K562 (cell line): ENCODE measurements at regions not wholly inside any gene's neighbourhood (a gene's known extent, or its start where the extent isn't known, plus 50 kb on each side); places are given as distances from the start of the nearest gene placed in this dataset.

Source experiments
- ATAC-seq: fragments of 200-7000 bp; cut with Tn5 transposase; 3 replicates; pipeline ENCODE4 v1.9.1; 2020; ENCODE audit warnings: moderate library complexity
- BruUV-seq: library from RNA; stranded (reverse); fragments of 400-500 nt; replicated peaks from 2 replicates; lab custom pipeline; 2021; lab: Mats Ljungman, UMichigan
- CTCF ChIA-PET: fragments of 300-600 bp; formaldehyde crosslinking; extraction: SDS; loops from one replicate; lab custom pipeline; 2021; ENCODE audit warnings: low intra/inter-chr PET ratio; lab: Yijun Ruan, JAX
- POLR2A ChIA-PET: fragments of 300-600, 350-650 bp; sonication (Branson Sonifier 250); formaldehyde crosslinking; extraction: SDS; loops from one replicate; lab custom pipeline; 2021; ENCODE audit warnings: antibody characterized with exemption, inconsistent platforms; lab: Yijun Ruan, JAX
- DNase-seq, 4 experiments: peaks; one replicate each; pipeline versions ENCODE4 v3.0.0 to v3.0.0-alpha.2; 2011 to 2018; ENCODE audit warnings: low spot score in 3 of 4, mixed read lengths in 3 of 4; ENCODE audit errors: extremely low read depth in 1 of 4
- FAIRE-seq: peaks from 2 replicates; lab custom pipeline; 2011; peaks lifted over from hg19 to GRCh38; lab: Jason Lieb, UNC
- H2AFZ ChIP-seq: 2 replicates; pipeline ENCODE4 v1.6.0; 2011; ENCODE audit warnings: low read depth, low read length, control low read depth, inconsistent platforms
- H3K27ac ChIP-seq: fragments of 200-600 bp; 3 replicates; pipeline ENCODE4 v1.8.0; 2011; ENCODE audit warnings: low read depth, mild to moderate bottlenecking, control low read depth, inconsistent platforms, low read length, moderate library complexity, mixed read lengths; ENCODE audit errors: extremely low read depth
- H3K27me3 ChIP-seq, 2 experiments: fragments of 300-600 bp in 1 of 2; 2 replicates in 1 of 2; 3 replicates in 1 of 2; pipeline versions ENCODE4 v1.6.0 to v1.8.0; 2011; ENCODE audit warnings: inconsistent platforms in 2 of 2, low read length in 2 of 2, mild to moderate bottlenecking in 1 of 2, mixed read lengths in 1 of 2, moderate library complexity in 1 of 2; ENCODE audit not compliant: control insufficient read depth in 2 of 2, insufficient read depth in 2 of 2
- H3K36me3 ChIP-seq: fragments of 300-600 bp; 3 replicates; pipeline ENCODE4 v1.8.0; 2011; ENCODE audit warnings: mild to moderate bottlenecking, low read length, inconsistent platforms; ENCODE audit not compliant: control insufficient read depth, insufficient read depth
- H3K4me1 ChIP-seq, 2 experiments: fragments of 200-600 bp in 1 of 2; replicated peaks in 1 of 2; 2 replicates in 1 of 2; 3 replicates in 1 of 2; pipeline versions ENCODE4 v1.5.1 to v1.8.0; 2011; ENCODE audit warnings: inconsistent platforms in 2 of 2, low read length in 2 of 2, mild to moderate bottlenecking in 1 of 2, mixed read lengths in 1 of 2, moderate library complexity in 1 of 2; ENCODE audit not compliant: control insufficient read depth in 2 of 2, insufficient read depth in 2 of 2
- H3K4me2 ChIP-seq: 2 replicates; pipeline ENCODE4 v1.6.1; 2011; ENCODE audit warnings: low read length, control low read depth, inconsistent platforms, mixed read lengths; ENCODE audit not compliant: insufficient read depth
- H3K4me3 ChIP-seq: fragments of 200-600 bp; sonication (generic), shearing (Covaris generic); 2 replicates; pipeline ENCODE4 v1.5.1; 2016; ENCODE audit warnings: control low read depth, inconsistent platforms
- H3K79me2 ChIP-seq: fragments of 200-600 bp; 3 replicates; pipeline ENCODE4 v1.8.0; 2011; ENCODE audit warnings: low read length, inconsistent platforms; ENCODE audit not compliant: control insufficient read depth, insufficient read depth
- H3K9ac ChIP-seq, 2 experiments: 2 replicates each; pipeline versions ENCODE4 v1.6.0 to v1.6.1; 2011; ENCODE audit warnings: low read depth in 2 of 2, low read length in 2 of 2, control low read depth in 1 of 2, inconsistent platforms in 1 of 2, mild to moderate bottlenecking in 1 of 2, mixed read lengths in 1 of 2; ENCODE audit not compliant: insufficient read depth in 1 of 2
- H3K9me1 ChIP-seq: one replicate; pipeline ENCODE4 v1.6.0; 2011; ENCODE audit warnings: inconsistent platforms, mild to moderate bottlenecking, low read length, moderate library complexity; ENCODE audit not compliant: control insufficient read depth, insufficient read depth
- H3K9me3 ChIP-seq: replicated peaks from 2 replicates; pipeline ENCODE4 v1.5.1; 2011; ENCODE audit warnings: low read depth, low read length, inconsistent platforms; ENCODE audit not compliant: control insufficient read depth, insufficient read depth
- H4K20me1 ChIP-seq: replicated peaks from 2 replicates; pipeline ENCODE4 v1.6.1; 2011; ENCODE audit warnings: low read length, inconsistent platforms, mixed read lengths; ENCODE audit not compliant: control insufficient read depth, insufficient read depth
- HMGXB4 ChIP-seq: sonication (generic); formaldehyde crosslinking; IDR thresholded peaks from 2 replicates; pipeline ENCODE4 v1.8.1; 2023; ENCODE audit warnings: mild to moderate bottlenecking, missing genetic modification reagents
- MCM3 ChIP-seq: fragments of 450-650 bp; IDR thresholded peaks from 2 replicates; pipeline ENCODE4 v1.6.1; 2016
- STAG1 ChIP-seq: sonication (generic); formaldehyde crosslinking; IDR thresholded peaks from 2 replicates; pipeline ENCODE4 v1.5.0; 2020; ENCODE audit warnings: missing genetic modification reagents, borderline replicate concordance
- U2AF2 ChIP-seq: fragments of 200-400 bp; formaldehyde crosslinking; optimal IDR thresholded peaks from 2 replicates; pipeline ENCODE3; 2017; ENCODE audit warnings: low read depth, mild to moderate bottlenecking, low read length
- ZKSCAN8 ChIP-seq: fragments of 200-800 bp; sonication (Bioruptor generic); IDR thresholded peaks from 2 replicates; pipeline ENCODE4 v1.6.1; 2016; ENCODE audit warnings: missing genetic modification characterization, missing compliant biosample characterization
- ZSCAN32 ChIP-seq: fragments of 450-650 bp; formaldehyde crosslinking; IDR thresholded peaks from 2 replicates; pipeline ENCODE4 v1.4.0; 2020; ENCODE audit warnings: mild to moderate bottlenecking, moderate library complexity
- WGBS: fragments of 100-300 bp; shearing (Covaris generic); methylation state at CpG from one replicate; pipeline ENCODE4 v1.1.6; 2016; ENCODE audit warnings: low coverage, mixed read lengths; ENCODE audit not compliant: insufficient coverage; ENCODE audit errors: missing lambda C conversion rate; 5-methylcytosine and 5-hydroxymethylcytosine counted together
- in situ Hi-C: fragments of 300-500 bp; cut with MboI; formaldehyde crosslinking; loops from 4 replicates; pipeline ENCODE4 v1.15.0; 2018; ENCODE audit warnings: inconsistent platforms, mixed read lengths
- intact Hi-C: fragments of 100-400 bp; cut with micrococcal nuclease; formaldehyde crosslinking; loops from 2 replicates; pipeline ENCODE4 v1.14.2; 2022

DNA sequence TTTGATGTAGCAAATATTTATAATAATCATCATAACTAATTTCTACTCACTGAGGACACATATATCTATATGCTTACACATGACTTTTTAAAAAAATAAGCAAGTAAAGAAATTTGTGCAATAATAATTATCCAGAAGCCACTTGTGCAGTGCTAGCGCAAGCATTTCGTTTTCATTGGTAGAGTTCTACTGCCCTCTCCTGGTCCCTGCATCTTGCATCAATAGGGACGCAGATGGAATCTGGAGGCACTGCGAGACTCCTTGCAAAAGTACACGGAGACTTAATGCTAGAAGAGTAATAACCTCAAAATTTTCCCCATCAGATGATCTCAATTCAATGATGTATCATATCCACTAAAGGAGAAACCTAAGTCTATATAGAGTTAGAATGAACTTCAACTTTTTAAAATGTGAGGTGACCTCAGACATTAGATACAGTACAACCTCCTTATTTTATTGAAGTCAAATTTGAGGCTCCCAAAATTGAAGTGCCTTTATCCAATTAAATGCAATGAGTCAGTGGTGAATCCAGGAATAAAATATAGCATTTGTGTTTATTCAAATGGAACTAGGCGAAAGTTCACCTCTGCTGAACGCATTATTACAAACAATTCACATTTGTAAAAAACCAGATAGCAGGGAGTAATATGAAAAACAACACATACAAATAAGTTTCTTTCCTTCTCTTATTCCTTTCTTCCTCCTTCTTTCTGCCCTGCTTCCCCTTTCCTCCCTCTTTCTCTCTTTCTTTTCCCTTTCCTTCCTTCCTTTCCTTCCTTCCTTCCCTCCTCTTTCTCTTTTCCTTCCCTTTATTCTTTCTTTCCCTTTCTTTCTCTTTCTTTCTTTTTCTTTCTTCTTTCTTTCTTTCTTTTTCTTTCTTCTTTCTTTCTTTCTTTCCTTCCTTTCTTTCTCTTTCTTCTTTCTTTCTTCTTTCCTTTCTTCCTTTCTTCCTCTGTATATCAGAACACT lies 450.0 kb downstream of the ANKRD50 start (continued):
- no peak for TF ChIP-seq HMGXB4 (CRISPR knock-in tag)
- peak; percentile 75; the same call in 1 of the 2 replicates for TF ChIP-seq STAG1 (CRISPR knock-in tag)

DNA sequence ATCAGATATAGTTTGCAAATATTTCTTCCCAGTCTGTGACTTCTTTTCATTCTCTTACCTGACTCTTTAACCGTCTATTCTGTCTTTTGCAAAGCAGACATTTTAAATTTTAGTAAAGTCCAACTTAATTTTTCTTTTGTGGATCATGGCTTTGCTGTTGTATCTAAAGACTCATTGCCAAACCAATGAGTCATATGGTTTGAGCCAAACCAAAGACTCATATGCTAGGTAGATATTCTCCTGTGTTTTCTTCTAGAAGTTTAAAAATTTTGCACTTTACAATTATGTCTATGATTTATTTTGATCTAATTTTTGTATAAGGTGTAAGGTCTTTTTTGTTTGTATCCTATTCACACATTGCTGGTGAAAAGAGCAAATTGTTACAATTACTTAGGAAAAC lies 446.8 kb downstream of the ANKRD50 start:
- intact Hi-C loops = loop anchor here (10.0 kb wide), 1 partner anchor 591 kb away; no protein-coding TSS in a partner anchor

More for the DNA sequence above, 446.8 kb downstream of the ANKRD50 start:
- ATAC-seq (no peak), DNase-seq (no peak), FAIRE-seq (no peak)
- no peaks in the 10 kb centered on the region for H3K79me2 ChIP-seq
- no peak overlapping the region for H2AFZ ChIP-seq
- H3K27ac ChIP-seq = no peak overlapping the region
- no TSS peak for BruUV-seq
- no peak for TF ChIP-seq MCM3
- no peak for TF ChIP-seq U2AF2
- TF ChIP-seq ZKSCAN8 = no peak
- no peak for TF ChIP-seq ZSCAN32
- no peaks in the 10 kb centered on the region for H3K9me3 ChIP-seq
- in situ Hi-C loops = loop anchor here (25.0 kb wide), 1 partner anchor 903 kb away; no protein-coding TSS in a partner anchor
- no peaks in the 10 kb centered on the region for H3K36me3 ChIP-seq
- ChIA-PET CTCF (no interaction called here), POLR2A (interaction anchor here (0.6 kb wide), 1 partner anchor 886 kb away, joined by 3 read pairs; no protein-coding TSS in a partner anchor)
- no peaks in the 10 kb centered on the region for H3K9me1 ChIP-seq
- H3K4me1 ChIP-seq = no peaks in the 10 kb centered on the region
- no peak overlapping the region for H3K4me3 ChIP-seq
- no peak overlapping the region for H3K9ac ChIP-seq
- H3K4me2 ChIP-seq = no peak overlapping the region
- no peaks in the 10 kb centered on the region for H4K20me1 ChIP-seq
- H3K27me3 ChIP-seq = no peaks in the 10 kb centered on the region
- WGBS = 0% methylated on average over 1 of the region's 1 CpG
